G401 (cell line): ENCODE measurements at regions not wholly inside any gene's neighbourhood (a gene's known extent, or its start where the extent isn't known, plus 50 kb on each side); places are given as distances from the start of the nearest gene placed in this dataset.

Experiments used
- DNase-seq: peaks from one replicate; pipeline ENCODE4 v3.0.0-alpha.2; 2015; ENCODE audit warnings: low spot score
- in situ Hi-C: cut with HindIII; loops from 2 replicates; pipeline ENCODE4 v1.10.0; 2016; ENCODE audit warnings: low sequenced_read_pairs, mixed read lengths

- DNase-seq, result no peak
Observed at GRCh38 chr2:8620611-8621382, 61.1 kb upstream of the ID2 start.

GRCh38 chr2:8622199-8622911, 59.5 kb upstream of the ID2 start:
- DNase-seq, result no peak
- in situ Hi-C loops, result no loop called here

More at GRCh38 chr2:8620611-8621382, 61.1 kb upstream of the ID2 start:
- in situ Hi-C loops, result no loop called here

- in situ Hi-C loops, result no loop called here
- DNase-seq, result no peak
Observed at GRCh38 chr2:8622924-8623465, 58.9 kb upstream of the ID2 start.

- in situ Hi-C loops, result no loop called here
- DNase-seq, result no peak
Observed at GRCh38 chr2:8623576-8623957, 58.3 kb upstream of the ID2 start.

GRCh38 chr2:8623958-8624591, 57.8 kb upstream of the ID2 start:
- in situ Hi-C loops, result no loop called here
- DNase-seq, result peak; percentile 29

- no peak for DNase-seq
- in situ Hi-C loops, result no loop called here
Observed at GRCh38 chr2:8624855-8625398, 56.9 kb upstream of the ID2 start.

GRCh38 chr2:8625399-8626300, 56.2 kb upstream of the ID2 start:
- in situ Hi-C loops, result no loop called here
- DNase-seq, result no peak

- in situ Hi-C loops, result no loop called here
Observed at GRCh38 chr2:8626572-8626971, 55.3 kb upstream of the ID2 start.

GRCh38 chr2:8627019-8627691, 54.7 kb upstream of the ID2 start:
- DNase-seq, result no peak
- in situ Hi-C loops, result no loop called here

More at GRCh38 chr2:8626572-8626971, 55.3 kb upstream of the ID2 start:
- DNase-seq, result no peak

- in situ Hi-C loops, result no loop called here
- DNase-seq, result no peak
Observed at GRCh38 chr2:8627692-8628085, 54.2 kb upstream of the ID2 start.

GRCh38 chr2:8628179-8628865, 53.5 kb upstream of the ID2 start:
- no peak for DNase-seq
- in situ Hi-C loops, result no loop called here

- no peak for DNase-seq
- in situ Hi-C loops, result no loop called here
Observed at GRCh38 chr2:8628866-8629209, 53.0 kb upstream of the ID2 start.

- in situ Hi-C loops, result no loop called here
Observed at GRCh38 chr2:8629402-8629801, 52.5 kb upstream of the ID2 start.

GRCh38 chr2:8630676-8631464, 51.0 kb upstream of the ID2 start:
- no peak for DNase-seq
- in situ Hi-C loops, result no loop called here

More at GRCh38 chr2:8629402-8629801, 52.5 kb upstream of the ID2 start:
- no peak for DNase-seq

GRCh38 chr2:8631465-8632005, 50.3 kb upstream of the ID2 start:
- in situ Hi-C loops, result no loop called here
- DNase-seq, result no peak
